Fibroblast of lung (primary cell): ENCODE measurements at regions not wholly inside any gene's neighbourhood (a gene's known extent, or its start where the extent isn't known, plus 50 kb on each side); places are given as distances from the start of the nearest gene placed in this dataset.

Experiments used
- DNase-seq, 2 donors: peaks; one replicate each; pipeline versions ENCODE4 v3.0.0 to v3.0.0-alpha.2; 2010; ENCODE audit warnings: low read depth in 2 of 2
- H2AFZ ChIP-seq: 2 replicates; pipeline ENCODE4 v1.5.1; 2012; ENCODE audit warnings: low read length, control low read depth, inconsistent platforms
- H3K27ac ChIP-seq: 2 replicates; pipeline ENCODE4 v1.5.1; 2011; ENCODE audit warnings: low read length, control low read depth; ENCODE audit not compliant: insufficient read depth
- H3K27me3 ChIP-seq: 2 replicates; pipeline ENCODE4 v1.5.1; 2011; ENCODE audit warnings: mild to moderate bottlenecking, low read length; ENCODE audit not compliant: control insufficient read depth, insufficient read depth
- H3K36me3 ChIP-seq: 2 replicates; pipeline ENCODE4 v1.5.1; 2011; ENCODE audit warnings: low read length; ENCODE audit not compliant: control insufficient read depth, insufficient read depth
- H3K4me1 ChIP-seq: 2 replicates; pipeline ENCODE4 v1.5.1; 2011; ENCODE audit warnings: low read length; ENCODE audit not compliant: control insufficient read depth, insufficient read depth; ENCODE audit errors: extremely low read depth
- H3K4me2 ChIP-seq: 2 replicates; pipeline ENCODE4 v1.5.1; 2011; ENCODE audit warnings: low read length, control low read depth; ENCODE audit not compliant: insufficient read depth; ENCODE audit errors: extremely low read depth
- H3K4me3 ChIP-seq, 4 experiments: fragments of 200-600 bp in 1 of 4; sonication (generic) in 1 of 4; replicated peaks in 1 of 4; 2 replicates each; pipeline ENCODE4 v1.5.1; 2011 to 2016; ENCODE audit warnings: low read length in 4 of 4, low read depth in 3 of 4, mild to moderate bottlenecking in 3 of 4, control low read depth in 2 of 4, inconsistent platforms in 1 of 4, mixed read lengths in 1 of 4; ENCODE audit not compliant: insufficient read depth in 1 of 4; ENCODE audit errors: control extremely low read depth in 1 of 4
- H3K79me2 ChIP-seq: 2 replicates; pipeline ENCODE4 v1.5.1; 2012; ENCODE audit warnings: mild to moderate bottlenecking, low read length, inconsistent platforms; ENCODE audit not compliant: control insufficient read depth, insufficient read depth
- H3K9ac ChIP-seq: 2 replicates; pipeline ENCODE4 v1.5.1; 2011; ENCODE audit warnings: mild to moderate bottlenecking, low read length, control low read depth; ENCODE audit not compliant: insufficient read depth
- H3K9me3 ChIP-seq: 2 replicates; pipeline ENCODE4 v1.5.1; 2012; ENCODE audit warnings: low read depth, low read length; ENCODE audit not compliant: control insufficient read depth, insufficient read depth
- H4K20me1 ChIP-seq: 2 replicates; pipeline ENCODE4 v1.5.1; 2011; ENCODE audit warnings: low read length; ENCODE audit not compliant: control insufficient read depth, insufficient read depth; ENCODE audit errors: extremely low read depth
- CTCF ChIP-seq, 2 donors: IDR thresholded peaks in 1 of 2; conservative IDR thresholded peaks in 1 of 2; 1 replicate in 1 of 2; 2 replicates in 1 of 2; pipeline ENCODE4 v1.5.1; 2011 to 2012; ENCODE audit warnings: low read length in 2 of 2, control low read depth in 1 of 2, inconsistent platforms in 1 of 2, low read depth in 1 of 2, mild to moderate bottlenecking in 1 of 2
- EZH2 ChIP-seq: IDR thresholded peaks from 2 replicates; pipeline ENCODE4 v1.5.1; 2012; ENCODE audit warnings: low read length, control low read depth, mild to moderate bottlenecking; ENCODE audit errors: missing control alignments

GRCh38 chrX:3960952-3961351 is 247.5 kb upstream of the PRKX start:
- Histone ChIP-seq H3K27ac (no peak overlapping the region), H3K79me2 (no peaks in the 10 kb centered on the region), H3K27me3 (no peaks in the 10 kb centered on the region), H4K20me1 (no peaks in the 10 kb centered on the region), H3K4me3 (no peak overlapping the region), H3K36me3 (no peaks in the 10 kb centered on the region), H3K4me2 (no peak overlapping the region), H3K9ac (no peak overlapping the region), H2AFZ (no peak overlapping the region), H3K9me3 (no peaks in the 10 kb centered on the region), H3K4me1 (no peaks in the 10 kb centered on the region)
- TF ChIP-seq EZH2 (no peak), CTCF (conservative IDR thresholded peaks at IDR 0.05 in 1 of 2, IDR thresholded peaks at IDR 0.05 in 1 of 2; ENCODE audit: low read depth in 1 of 2, low read length in 2 of 2) (no peak)
- no peak for DNase-seq

GRCh38 chrX:3951859-3952258 is 238.4 kb upstream of the PRKX start:
- Histone ChIP-seq H3K4me3 (no peak overlapping the region), H3K9me3 (no peaks in the 10 kb centered on the region), H2AFZ (no peak overlapping the region), H3K27ac (no peak overlapping the region), H3K79me2 (no peaks in the 10 kb centered on the region), H4K20me1 (no peaks in the 10 kb centered on the region), H3K36me3 (no peaks in the 10 kb centered on the region), H3K4me2 (no peak overlapping the region), H3K27me3 (no peaks in the 10 kb centered on the region), H3K4me1 (no peaks in the 10 kb centered on the region), H3K9ac (no peak overlapping the region)
- DNase-seq = no peak
- TF ChIP-seq CTCF (conservative IDR thresholded peaks at IDR 0.05 in 1 of 2, IDR thresholded peaks at IDR 0.05 in 1 of 2; ENCODE audit: low read depth in 1 of 2, low read length in 2 of 2) (no peak), EZH2 (no peak)

GRCh38 chrX:3950373-3950772 is 236.9 kb upstream of the PRKX start:
- no peak for TF ChIP-seq CTCF (conservative IDR thresholded peaks at IDR 0.05 in 1 of 2, IDR thresholded peaks at IDR 0.05 in 1 of 2; ENCODE audit: low read depth in 1 of 2, low read length in 2 of 2)
- H3K9ac ChIP-seq = no peak overlapping the region
- H2AFZ ChIP-seq = no peak overlapping the region
- no peaks in the 10 kb centered on the region for H3K27me3 ChIP-seq
- no peaks in the 10 kb centered on the region for H3K36me3 ChIP-seq
- H3K9me3 ChIP-seq = no peaks in the 10 kb centered on the region
- H3K4me1 ChIP-seq = no peaks in the 10 kb centered on the region
- H3K79me2 ChIP-seq = no peaks in the 10 kb centered on the region
- no peak overlapping the region for H3K4me3 ChIP-seq
- no peak overlapping the region for H3K27ac ChIP-seq
- no peaks in the 10 kb centered on the region for H4K20me1 ChIP-seq
- H3K4me2 ChIP-seq = no peak overlapping the region
- peak in 1 of 2 donors; percentile 17 for DNase-seq
